Karpas-422 (cell line): ENCODE measurements at regions not wholly inside any gene's neighbourhood (a gene's known extent, or its start where the extent isn't known, plus 50 kb on each side); places are given as distances from the start of the nearest gene placed in this dataset.
A peak's percentile ranks its signal among the peaks of the same experiment; 100 is the strongest.

Experiments used
- DNase-seq: peaks from one replicate; pipeline ENCODE4 v3.0.0-alpha.2; 2015
- H2AFZ ChIP-seq: fragments of 200-600 bp; sonication (generic); 2 replicates; pipeline ENCODE4 v1.6.1; 2014; ENCODE audit warnings: antibody characterized with exemption, low read length, mixed read lengths
- H3K27ac ChIP-seq: fragments of 200-600 bp; sonication (generic); 2 replicates; pipeline ENCODE4 v1.5.1; 2014; ENCODE audit warnings: mild to moderate bottlenecking, low read length, moderate library complexity
- H3K27me3 ChIP-seq: fragments of 200-600 bp; sonication (generic); 2 replicates; pipeline ENCODE4 v1.6.1; 2014; ENCODE audit warnings: low read length, mixed read lengths
- H3K36me3 ChIP-seq: fragments of 200-600 bp; sonication (generic); 2 replicates; pipeline ENCODE4 v1.6.1; 2014; ENCODE audit warnings: low read length, mixed read lengths; ENCODE audit not compliant: insufficient read depth
- H3K4me1 ChIP-seq: fragments of 200-600 bp; sonication (generic); 2 replicates; pipeline ENCODE4 v1.6.1; 2014; ENCODE audit warnings: mild to moderate bottlenecking, low read length, mixed read lengths
- H3K4me2 ChIP-seq: fragments of 200-600 bp; sonication (generic); 2 replicates; pipeline ENCODE4 v1.6.1; 2014; ENCODE audit warnings: low read length, low read depth, mild to moderate bottlenecking; ENCODE audit not compliant: poor library complexity, severe bottlenecking
- H3K4me3 ChIP-seq: fragments of 200-600 bp; sonication (generic); 2 replicates; pipeline ENCODE4 v1.5.1; 2014; ENCODE audit warnings: mild to moderate bottlenecking, antibody characterized with exemption, low read length, mixed read lengths
- H3K79me2 ChIP-seq: fragments of 200-600 bp; sonication (generic); 2 replicates; pipeline ENCODE4 v1.6.1; 2014; ENCODE audit warnings: mild to moderate bottlenecking, low read length, mixed read lengths
- H3K9ac ChIP-seq: fragments of 200-600 bp; sonication (generic); 2 replicates; pipeline ENCODE4 v1.6.0; 2014; ENCODE audit warnings: low read length
- H3K9me2 ChIP-seq: fragments of 200-600 bp; sonication (generic), shearing (Covaris generic); replicated peaks from 2 replicates; pipeline ENCODE4 v1.6.0; 2014; ENCODE audit warnings: mild to moderate bottlenecking, low read length, moderate library complexity; ENCODE audit not compliant: insufficient read depth
- H3K9me3 ChIP-seq: fragments of 300-700, 200-600 bp; sonication (generic); 2 replicates; pipeline ENCODE4 v1.6.1; 2014; ENCODE audit warnings: low read length, mixed read lengths
- H4K20me1 ChIP-seq: fragments of 200-600 bp; sonication (generic); 2 replicates; pipeline ENCODE4 v1.6.1; 2014; ENCODE audit warnings: mild to moderate bottlenecking, antibody characterized with exemption, low read length, low read depth; ENCODE audit not compliant: insufficient read depth

- H3K4me3 ChIP-seq, result no peak overlapping the region
- no peaks in the 10 kb centered on the region for H3K79me2 ChIP-seq
- H3K9me3 ChIP-seq, result no peaks in the 10 kb centered on the region; the same call in 1 of the 2 replicates
- H2AFZ ChIP-seq, result no peak overlapping the region
- no peak for DNase-seq
- no peaks in the 10 kb centered on the region for H4K20me1 ChIP-seq
- H3K4me1 ChIP-seq, result no peaks in the 10 kb centered on the region
- no peaks in the 10 kb centered on the region for H3K27me3 ChIP-seq
- no peak overlapping the region for H3K27ac ChIP-seq
- H3K9ac ChIP-seq, result no peak overlapping the region
- no peak overlapping the region for H3K4me2 ChIP-seq
- no peaks in the 10 kb centered on the region for H3K9me2 ChIP-seq
- no peaks in the 10 kb centered on the region for H3K36me3 ChIP-seq
Measured at GRCh38 chr15:87778358-87778757, 478.2 kb downstream of the NTRK3 start.

- Histone ChIP-seq H3K4me2 (no peak overlapping the region), H3K79me2 (no peaks in the 10 kb centered on the region), H2AFZ (no peak overlapping the region)
Measured at GRCh38 chr15:87777054-87777561, 479.4 kb downstream of the NTRK3 start.

GRCh38 chr15:87767516-87767915, 489.0 kb downstream of the NTRK3 start:
- Histone ChIP-seq H3K9me2 (no peaks in the 10 kb centered on the region), H2AFZ (no peak overlapping the region), H3K36me3 (no peaks in the 10 kb centered on the region), H3K9me3 (peaks cover 5% of the 10 kb centered on the region), H3K9ac (no peak overlapping the region), H3K4me2 (no peak overlapping the region), H3K79me2 (no peaks in the 10 kb centered on the region), H3K4me3 (no peak overlapping the region), H4K20me1 (no peaks in the 10 kb centered on the region), H3K27me3 (no peaks in the 10 kb centered on the region), H3K4me1 (no peaks in the 10 kb centered on the region; the same call in 1 of the 2 replicates), H3K27ac (no peak overlapping the region)
- no peak for DNase-seq

More at GRCh38 chr15:87777054-87777561, 479.4 kb downstream of the NTRK3 start:
- Histone ChIP-seq H3K27ac (no peak overlapping the region), H3K9me3 (no peaks in the 10 kb centered on the region; the same call in 1 of the 2 replicates), H3K4me3 (no peak overlapping the region), H3K9ac (no peak overlapping the region), H3K9me2 (no peaks in the 10 kb centered on the region), H3K27me3 (no peaks in the 10 kb centered on the region), H3K4me1 (no peaks in the 10 kb centered on the region), H3K36me3 (no peaks in the 10 kb centered on the region), H4K20me1 (no peaks in the 10 kb centered on the region)
- no peak for DNase-seq

- no peak overlapping the region for H3K27ac ChIP-seq
- DNase-seq, result no peak
- H2AFZ ChIP-seq, result no peak overlapping the region
Measured at GRCh38 chr15:87764461-87765240, 491.9 kb downstream of the NTRK3 start.

GRCh38 chr15:87763837-87764236, 492.7 kb downstream of the NTRK3 start:
- Histone ChIP-seq H4K20me1 (no peaks in the 10 kb centered on the region), H3K36me3 (no peaks in the 10 kb centered on the region), H3K4me1 (peaks cover 9% of the 10 kb centered on the region), H3K79me2 (no peaks in the 10 kb centered on the region), H3K4me3 (no peak overlapping the region), H3K27ac (no peak overlapping the region), H2AFZ (no peak overlapping the region), H3K4me2 (no peak overlapping the region), H3K9me2 (no peaks in the 10 kb centered on the region), H3K27me3 (no peaks in the 10 kb centered on the region), H3K9me3 (peaks cover 5% of the 10 kb centered on the region), H3K9ac (no peak overlapping the region)
- no peak for DNase-seq

More at GRCh38 chr15:87764461-87765240, 491.9 kb downstream of the NTRK3 start:
- H3K36me3 ChIP-seq, result no peaks in the 10 kb centered on the region
- no peaks in the 10 kb centered on the region for H4K20me1 ChIP-seq
- H3K4me1 ChIP-seq, result peaks cover 9% of the 10 kb centered on the region
- H3K27me3 ChIP-seq, result no peaks in the 10 kb centered on the region
- H3K9me3 ChIP-seq, result peaks cover 5% of the 10 kb centered on the region
- H3K9me2 ChIP-seq, result no peaks in the 10 kb centered on the region
- no peak overlapping the region for H3K4me3 ChIP-seq
- no peak overlapping the region for H3K9ac ChIP-seq
- H3K4me2 ChIP-seq, result no peak overlapping the region
- H3K79me2 ChIP-seq, result no peaks in the 10 kb centered on the region

GRCh38 chr15:87761736-87762509, 494.6 kb downstream of the NTRK3 start:
- peak; percentile 66 for DNase-seq

GRCh38 chr15:87760547-87761314, 495.8 kb downstream of the NTRK3 start:
- no peaks in the 10 kb centered on the region for H4K20me1 ChIP-seq
- H3K27me3 ChIP-seq, result no peaks in the 10 kb centered on the region
- peaks cover 5% of the 10 kb centered on the region; the same call in 1 of the 2 replicates for H3K9me3 ChIP-seq
- no peaks in the 10 kb centered on the region for H3K9me2 ChIP-seq
- H3K4me3 ChIP-seq, result 0 out of 2 replicates have a peak overlapping the region, but pooled peaks have one; percentile 17
- no peak overlapping the region for H3K9ac ChIP-seq
- H3K4me2 ChIP-seq, result no peak overlapping the region
- DNase-seq, result no peak
- H3K36me3 ChIP-seq, result no peaks in the 10 kb centered on the region
- peaks cover 9% of the 10 kb centered on the region for H3K4me1 ChIP-seq
- H3K27ac ChIP-seq, result no peak overlapping the region
- H2AFZ ChIP-seq, result no peak overlapping the region
- no peaks in the 10 kb centered on the region for H3K79me2 ChIP-seq

More at GRCh38 chr15:87761736-87762509, 494.6 kb downstream of the NTRK3 start:
- no peaks in the 10 kb centered on the region for H3K9me2 ChIP-seq
- peaks cover 5% of the 10 kb centered on the region; the same call in 1 of the 2 replicates for H3K9me3 ChIP-seq
- H3K4me2 ChIP-seq, result no peak overlapping the region
- H3K9ac ChIP-seq, result no peak overlapping the region
- 0 out of 2 replicates have a peak overlapping the region, but pooled peaks have one; percentile 17 for H3K4me3 ChIP-seq
- no peaks in the 10 kb centered on the region for H3K36me3 ChIP-seq
- H3K27ac ChIP-seq, result no peak overlapping the region
- no peak overlapping the region for H2AFZ ChIP-seq
- no peaks in the 10 kb centered on the region for H3K79me2 ChIP-seq
- H3K4me1 ChIP-seq, result peaks cover 9% of the 10 kb centered on the region
- no peaks in the 10 kb centered on the region for H4K20me1 ChIP-seq
- H3K27me3 ChIP-seq, result no peaks in the 10 kb centered on the region
